ENCODE measurements at regions not wholly inside any gene's neighbourhood (a gene's known extent, or its start where the extent isn't known, plus 50 kb on each side); places are given as distances from the start of the nearest gene placed in this dataset.

DNA sequence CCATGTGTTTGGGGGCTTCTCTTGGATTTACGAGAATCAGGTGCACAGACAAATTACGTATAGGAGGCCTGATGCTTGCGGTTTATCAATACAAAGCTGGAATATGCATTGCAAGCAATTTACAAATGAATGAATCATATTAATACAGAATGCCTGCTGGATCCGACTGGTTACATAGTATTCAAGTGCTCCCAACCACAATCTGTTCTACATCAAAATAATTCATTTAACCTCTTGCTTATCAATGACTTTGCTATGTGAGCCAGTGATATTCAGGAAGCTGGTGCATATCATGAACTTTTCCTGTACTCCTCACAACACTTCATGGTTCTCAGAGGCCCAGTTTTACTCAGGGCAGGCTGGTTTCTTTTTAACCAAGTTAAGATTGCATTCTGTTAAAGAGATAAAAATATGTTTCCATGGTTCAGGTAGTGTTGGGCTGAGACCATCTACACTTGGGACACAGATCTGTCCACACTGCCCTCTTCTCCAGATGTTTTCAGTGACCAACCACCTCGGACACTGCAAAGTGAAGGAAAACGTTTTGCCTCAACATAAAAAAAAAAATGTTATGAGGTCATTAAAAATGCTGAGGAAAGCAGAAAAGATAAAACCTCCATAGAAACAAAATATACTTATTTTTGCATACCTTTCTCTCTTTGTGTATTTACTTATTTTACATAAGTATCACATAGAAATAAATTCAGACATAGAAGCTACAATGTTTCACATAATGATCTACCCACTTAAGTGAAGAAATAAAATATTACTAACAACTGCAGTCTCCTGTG lies 200.1 kb upstream of the VCX3A start:
- TF ChIP-seq, protein P1, sequence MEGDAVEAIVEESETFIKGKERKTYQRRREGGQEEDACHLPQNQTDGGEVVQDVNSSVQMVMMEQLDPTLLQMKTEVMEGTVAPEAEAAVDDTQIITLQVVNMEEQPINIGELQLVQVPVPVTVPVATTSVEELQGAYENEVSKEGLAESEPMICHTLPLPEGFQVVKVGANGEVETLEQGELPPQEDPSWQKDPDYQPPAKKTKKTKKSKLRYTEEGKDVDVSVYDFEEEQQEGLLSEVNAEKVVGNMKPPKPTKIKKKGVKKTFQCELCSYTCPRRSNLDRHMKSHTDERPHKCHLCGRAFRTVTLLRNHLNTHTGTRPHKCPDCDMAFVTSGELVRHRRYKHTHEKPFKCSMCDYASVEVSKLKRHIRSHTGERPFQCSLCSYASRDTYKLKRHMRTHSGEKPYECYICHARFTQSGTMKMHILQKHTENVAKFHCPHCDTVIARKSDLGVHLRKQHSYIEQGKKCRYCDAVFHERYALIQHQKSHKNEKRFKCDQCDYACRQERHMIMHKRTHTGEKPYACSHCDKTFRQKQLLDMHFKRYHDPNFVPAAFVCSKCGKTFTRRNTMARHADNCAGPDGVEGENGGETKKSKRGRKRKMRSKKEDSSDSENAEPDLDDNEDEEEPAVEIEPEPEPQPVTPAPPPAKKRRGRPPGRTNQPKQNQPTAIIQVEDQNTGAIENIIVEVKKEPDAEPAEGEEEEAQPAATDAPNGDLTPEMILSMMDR (IDR thresholded peaks at IDR 0.05), result no peak
- TF ChIP-seq EP300 (IDR thresholded peaks at IDR 0.05), result no peak
- TF ChIP-seq POLR2A (IDR thresholded peaks at IDR 0.05), result no peak
